H9 (cell line): ENCODE measurements at regions not wholly inside any gene's neighbourhood (a gene's known extent, or its start where the extent isn't known, plus 50 kb on each side); places are given as distances from the start of the nearest gene placed in this dataset.

Experiments
- DNase-seq: peaks from one replicate; pipeline ENCODE4 v3.0.0-alpha.2; 2017
- H2AFZ ChIP-seq: one replicate; pipeline ENCODE4 v1.6.1; 2013; ENCODE audit warnings: mild to moderate bottlenecking, low read length, control low read depth, moderate library complexity
- H2AK5ac ChIP-seq: 2 replicates; pipeline ENCODE4 v1.6.1; 2013; ENCODE audit warnings: low read length, control low read depth, mixed read lengths; ENCODE audit not compliant: insufficient read length
- H2BK120ac ChIP-seq: one replicate; pipeline ENCODE4 v1.6.1; 2013; ENCODE audit warnings: low read depth, mild to moderate bottlenecking, low read length, control low read depth, inconsistent platforms; ENCODE audit not compliant: poor library complexity, severe bottlenecking
- H2BK12ac ChIP-seq: 2 replicates; pipeline ENCODE4 v1.6.1; 2013; ENCODE audit warnings: low read length, control low read depth, mixed read lengths, low read depth; ENCODE audit not compliant: insufficient read length
- H2BK15ac ChIP-seq: 2 replicates; pipeline ENCODE4 v1.6.1; 2013; ENCODE audit warnings: low read depth, low read length, control low read depth
- H2BK20ac ChIP-seq: one replicate; pipeline ENCODE4 v1.6.1; 2013; ENCODE audit warnings: low read depth, mild to moderate bottlenecking, low read length, control low read depth, inconsistent platforms; ENCODE audit not compliant: poor library complexity, severe bottlenecking
- H2BK5ac ChIP-seq: 2 replicates; pipeline ENCODE4 v1.6.1; 2013; ENCODE audit warnings: low read length, control low read depth, mixed read lengths; ENCODE audit not compliant: insufficient read length
- H3K14ac ChIP-seq: 2 replicates; pipeline ENCODE4 v1.6.1; 2013; ENCODE audit warnings: low read length, control low read depth; ENCODE audit not compliant: insufficient read depth
- H3K18ac ChIP-seq: 2 replicates; pipeline ENCODE4 v1.6.1; 2013; ENCODE audit warnings: low read depth, mild to moderate bottlenecking, mixed read lengths, low read length, control low read depth; ENCODE audit not compliant: insufficient read length
- H3K23ac ChIP-seq: 2 replicates; pipeline ENCODE4 v1.6.1; 2013; ENCODE audit warnings: low read length, control low read depth, mixed read lengths, low read depth; ENCODE audit not compliant: insufficient read length
- H3K23me2 ChIP-seq: 2 replicates; pipeline ENCODE4 v1.6.1; 2013; ENCODE audit warnings: low read depth, mild to moderate bottlenecking, mixed read lengths, low read length, control low read depth; ENCODE audit not compliant: insufficient read length, poor library complexity, severe bottlenecking
- H3K27ac ChIP-seq: 2 replicates; pipeline ENCODE4 v1.5.1; 2013; ENCODE audit warnings: low read length, control low read depth, mixed read lengths, low read depth; ENCODE audit not compliant: insufficient read length
- H3K27me3 ChIP-seq: 2 replicates; pipeline ENCODE4 v1.6.1; 2013; ENCODE audit warnings: low read length, control low read depth, inconsistent platforms; ENCODE audit not compliant: insufficient read depth
- H3K4ac ChIP-seq: 2 replicates; pipeline ENCODE4 v1.6.1; 2013; ENCODE audit warnings: low read depth, mild to moderate bottlenecking, control low read depth, inconsistent platforms, low read length, moderate library complexity
- H3K4me1 ChIP-seq: 2 replicates; pipeline ENCODE4 v1.6.1; 2013; ENCODE audit warnings: low read length, control low read depth, inconsistent platforms; ENCODE audit not compliant: insufficient read depth
- H3K4me2 ChIP-seq: 2 replicates; pipeline ENCODE4 v1.6.1; 2013; ENCODE audit warnings: low read length, control low read depth, mixed read lengths; ENCODE audit not compliant: insufficient read length, insufficient read depth
- H3K56ac ChIP-seq: 2 replicates; pipeline ENCODE4 v1.6.1; 2013; ENCODE audit warnings: low read depth, mild to moderate bottlenecking, mixed read lengths, low read length, control low read depth; ENCODE audit not compliant: insufficient read length
- H3K79me1 ChIP-seq: 2 replicates; pipeline ENCODE4 v1.6.1; 2013; ENCODE audit warnings: low read depth, mild to moderate bottlenecking, moderate library complexity, low read length, control low read depth, inconsistent platforms; ENCODE audit not compliant: insufficient read depth, poor library complexity, severe bottlenecking
- H3K79me2 ChIP-seq: 2 replicates; pipeline ENCODE4 v1.6.1; 2013; ENCODE audit warnings: low read length, control low read depth, inconsistent platforms; ENCODE audit not compliant: insufficient read depth
- H3K9ac ChIP-seq: 2 replicates; pipeline ENCODE4 v1.6.1; 2013; ENCODE audit warnings: low read length, control low read depth, mixed read lengths; ENCODE audit not compliant: insufficient read length; ENCODE audit errors: extremely low read depth
- H3K9me3 ChIP-seq: one replicate; pipeline ENCODE4 v1.6.1; 2013; ENCODE audit warnings: low read depth, low read length, inconsistent platforms; ENCODE audit not compliant: control insufficient read depth
- H3T11ph ChIP-seq: one replicate; pipeline ENCODE4 v1.6.1; 2013; ENCODE audit warnings: mild to moderate bottlenecking, low read length, control low read depth, inconsistent platforms
- H4K20me1 ChIP-seq: one replicate; pipeline ENCODE4 v1.6.1; 2013; ENCODE audit not compliant: control insufficient read depth, insufficient read length, insufficient read depth
- H4K5ac ChIP-seq: 2 replicates; pipeline ENCODE4 v1.6.1; 2013; ENCODE audit warnings: low read depth, mild to moderate bottlenecking, mixed read lengths, low read length, control low read depth; ENCODE audit not compliant: insufficient read length
- H4K8ac ChIP-seq: replicated peaks from 2 replicates; pipeline ENCODE4 v1.6.1; 2013; ENCODE audit warnings: low read length, control low read depth, mixed read lengths, low read depth; ENCODE audit not compliant: insufficient read length
- H4K91ac ChIP-seq: 2 replicates; pipeline ENCODE4 v1.6.1; 2013; ENCODE audit warnings: low read depth, mild to moderate bottlenecking, moderate library complexity, mixed read lengths, low read length, control low read depth; ENCODE audit not compliant: insufficient read length
- H3K27ac Mint-ChIP-seq, 3 experiments: 2 replicates in 2 of 3; 3 replicates in 1 of 3; pipeline ENCODE4 v1.8.0; 2020 to 2021; ENCODE audit warnings: mixed read lengths in 3 of 3, mild to moderate bottlenecking in 1 of 3, moderate library complexity in 1 of 3
- H3K27me3 Mint-ChIP-seq: 2 replicates; pipeline ENCODE4 v1.8.0; 2021; ENCODE audit warnings: low read depth, mild to moderate bottlenecking, moderate library complexity, mixed read lengths
- H3K36me3 Mint-ChIP-seq, 3 experiments: 2 replicates in 2 of 3; 3 replicates in 1 of 3; pipeline ENCODE4 v1.8.0; 2020 to 2021; ENCODE audit warnings: low read depth in 3 of 3, mixed read lengths in 3 of 3; ENCODE audit not compliant: insufficient read depth in 1 of 3
- H3K4me1 Mint-ChIP-seq, 2 experiments: 2 replicates each; pipeline ENCODE4 v1.8.0; 2020; ENCODE audit warnings: mixed read lengths in 2 of 2
- H3K4me3 Mint-ChIP-seq, 2 experiments: 2 replicates in 1 of 2; 3 replicates in 1 of 2; pipeline ENCODE4 v1.8.0; 2020 to 2021; ENCODE audit warnings: mild to moderate bottlenecking in 2 of 2, mixed read lengths in 2 of 2, moderate library complexity in 1 of 2
- H3K9me3 Mint-ChIP-seq, 2 experiments: 2 replicates in 1 of 2; 3 replicates in 1 of 2; pipeline ENCODE4 v1.8.0; 2020; ENCODE audit warnings: mild to moderate bottlenecking in 2 of 2, mixed read lengths in 2 of 2, moderate library complexity in 1 of 2
- CTCF ChIP-seq: fragments of 200-600 bp; sonication (generic); conservative IDR thresholded peaks from 3 replicates; pipeline ENCODE4 v1.8.0; 2021; ENCODE audit warnings: antibody characterized with exemption, mild to moderate bottlenecking
- WGBS: extraction: QIAGEN DNeasy Blood & Tissue Kit; methylation state at CpG from one replicate; pipeline ENCODE4 v1.1.7; 2013; ENCODE audit warnings: missing lambda C conversion rate, low lambda C conversion rate, mixed read lengths; ENCODE audit not compliant: insufficient read length; ENCODE audit errors: extremely low coverage; 5-methylcytosine and 5-hydroxymethylcytosine counted together

- Histone ChIP-seq H3K27me3 (no peaks in the 10 kb centered on the region), H3K23me2 (no peaks in the 10 kb centered on the region), H3K9me3 (peaks cover 8% of the 10 kb centered on the region), H3K56ac (no peak overlapping the region), H2AFZ (no peak overlapping the region), H3K9ac (no peak overlapping the region), H3K4me2 (no peak overlapping the region), H2BK12ac (no peak overlapping the region), H4K20me1 (no peaks in the 10 kb centered on the region), H3K4ac (no peak overlapping the region), H3K18ac (no peak overlapping the region), H4K5ac (no peak overlapping the region), H3K79me2 (no peaks in the 10 kb centered on the region), H3K14ac (no peak overlapping the region), H3K79me1 (no peaks in the 10 kb centered on the region), H3K23ac (no peak overlapping the region), H3K4me1 (peaks cover 5% of the 10 kb centered on the region), H4K8ac (no peak overlapping the region), H2BK20ac (no peak overlapping the region), H2AK5ac (no peak overlapping the region), H3K27ac (no peak overlapping the region), H2BK5ac (no peak overlapping the region), H2BK120ac (no peak overlapping the region), H2BK15ac (no peak overlapping the region), H3T11ph (no peak overlapping the region), H4K91ac (no peak overlapping the region)
- TF ChIP-seq CTCF = no peak
- 0 out of 7 replicates have a peak overlapping the region, but pooled peaks of 1 of the 3 experiments have one; percentile 52 for H3K27ac Mint-ChIP-seq
- WGBS = no CpG with 5 or more reads among the region's 1 CpG
- H3K4me3 Mint-ChIP-seq = no peak overlapping the region
- peaks cover 18 to 20% of the 10 kb centered on the region in 2 experiments for H3K4me1 Mint-ChIP-seq
- no peak for DNase-seq
- peaks cover 21 to 27% of the 10 kb centered on the region in 2 experiments for H3K9me3 Mint-ChIP-seq
- H3K36me3 Mint-ChIP-seq = peaks cover 16 to 35% (median 20%) of the 10 kb centered on the region in 3 experiments
- H3K27me3 Mint-ChIP-seq = no peaks in the 10 kb centered on the region
Observed at GRCh38 chr2:156663757-156664409, 227.7 kb downstream of the GPD2 start.
